Activated CD4-positive, alpha-beta T cell treated with anti-CD3 and anti-CD28 coated beads, Interleukin-2, amount 50 U/mL, for 24 hours (primary cell): ENCODE measurements at regions not wholly inside any gene's neighbourhood (a gene's known extent, or its start where the extent isn't known, plus 50 kb on each side); places are given as distances from the start of the nearest gene placed in this dataset.

ENCODE experiments used
- DNase-seq, 2 donors: peaks; one replicate each; pipeline ENCODE4 v3.0.0-alpha.2; 2020; ENCODE audit warnings: low read depth in 1 of 2, low spot score in 1 of 2

- no peak for DNase-seq
These were observed 143.6 kb downstream of the SLIT2 start for GRCh38 chr4:20395160-20395773.

- no peak for DNase-seq
These were observed 151.6 kb downstream of the SLIT2 start for GRCh38 chr4:20403290-20403689.

- DNase-seq: no peak
These were observed 152.1 kb downstream of the SLIT2 start for GRCh38 chr4:20403846-20404245.

GRCh38 chr4:20408611-20409010 is 156.9 kb downstream of the SLIT2 start:
- DNase-seq: no peak

GRCh38 chr4:20412072-20412471 is 160.4 kb downstream of the SLIT2 start:
- DNase-seq: no peak

GRCh38 chr4:20416800-20417199 is 165.1 kb downstream of the SLIT2 start:
- DNase-seq: no peak

- no peak for DNase-seq
These were observed 167.3 kb downstream of the SLIT2 start for GRCh38 chr4:20418861-20419451.

GRCh38 chr4:20420916-20421602 is 169.4 kb downstream of the SLIT2 start:
- DNase-seq: no peak

GRCh38 chr4:20421603-20421985 is 169.9 kb downstream of the SLIT2 start:
- no peak for DNase-seq

GRCh38 chr4:20422398-20422797 is 170.7 kb downstream of the SLIT2 start:
- DNase-seq: peak in 1 of 2 donors; percentile 1

GRCh38 chr4:20423420-20423819 is 171.7 kb downstream of the SLIT2 start:
- DNase-seq: no peak

- no peak for DNase-seq
These were observed 174.3 kb downstream of the SLIT2 start for GRCh38 chr4:20426028-20426427.

- no peak for DNase-seq
These were observed 176.9 kb downstream of the SLIT2 start for GRCh38 chr4:20428436-20429160.

GRCh38 chr4:20430259-20430941 is 178.7 kb downstream of the SLIT2 start:
- DNase-seq: no peak

GRCh38 chr4:20431543-20431951 is 179.8 kb downstream of the SLIT2 start:
- DNase-seq: no peak

GRCh38 chr4:20432088-20432487 is 180.4 kb downstream of the SLIT2 start:
- no peak for DNase-seq

GRCh38 chr4:20433097-20433705 is 181.5 kb downstream of the SLIT2 start:
- no peak for DNase-seq

- DNase-seq: no peak
These were observed 188.5 kb downstream of the SLIT2 start for GRCh38 chr4:20440170-20440569.

- DNase-seq: no peak
These were observed 191.5 kb downstream of the SLIT2 start for GRCh38 chr4:20443015-20443805.
